ENCODE measurements at regions not wholly inside any gene's neighbourhood (a gene's known extent, or its start where the extent isn't known, plus 50 kb on each side); places are given as distances from the start of the nearest gene placed in this dataset.

DNA sequence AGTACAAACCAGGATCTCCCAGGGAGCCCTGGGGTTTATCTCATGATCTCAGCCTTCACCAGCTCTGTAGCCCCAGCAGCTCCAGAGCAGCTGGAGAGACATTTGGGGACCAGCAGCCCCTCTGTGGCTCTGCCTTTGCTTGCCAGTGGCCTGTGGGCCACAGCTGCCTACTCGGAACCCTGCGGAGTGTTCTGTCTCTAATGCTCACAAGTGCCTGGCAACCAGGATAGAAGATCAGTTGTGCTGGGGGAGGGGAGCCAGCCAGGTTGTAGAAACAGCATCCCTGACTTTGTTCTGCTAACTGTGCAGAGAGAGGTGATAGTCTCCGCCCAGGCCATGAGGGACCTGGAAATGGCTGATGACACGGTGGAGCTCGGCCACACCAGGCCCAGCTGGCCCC, 50.9 kb upstream of the KCNJ15 start:
- Histone ChIP-seq H3K4me3 (no peak overlapping the region), H3K27ac (replicated peaks) (no peak overlapping the region), H3K9me3 (replicated peaks) (peaks cover 19% of the 10 kb centered on the region), H3K4me1 (no peaks in the 10 kb centered on the region), H3K27me3 (ENCODE audit: low read depth) (peaks cover 33% of the 10 kb centered on the region), H3K36me3 (no peaks in the 10 kb centered on the region)
- TF ChIP-seq, protein P1, sequence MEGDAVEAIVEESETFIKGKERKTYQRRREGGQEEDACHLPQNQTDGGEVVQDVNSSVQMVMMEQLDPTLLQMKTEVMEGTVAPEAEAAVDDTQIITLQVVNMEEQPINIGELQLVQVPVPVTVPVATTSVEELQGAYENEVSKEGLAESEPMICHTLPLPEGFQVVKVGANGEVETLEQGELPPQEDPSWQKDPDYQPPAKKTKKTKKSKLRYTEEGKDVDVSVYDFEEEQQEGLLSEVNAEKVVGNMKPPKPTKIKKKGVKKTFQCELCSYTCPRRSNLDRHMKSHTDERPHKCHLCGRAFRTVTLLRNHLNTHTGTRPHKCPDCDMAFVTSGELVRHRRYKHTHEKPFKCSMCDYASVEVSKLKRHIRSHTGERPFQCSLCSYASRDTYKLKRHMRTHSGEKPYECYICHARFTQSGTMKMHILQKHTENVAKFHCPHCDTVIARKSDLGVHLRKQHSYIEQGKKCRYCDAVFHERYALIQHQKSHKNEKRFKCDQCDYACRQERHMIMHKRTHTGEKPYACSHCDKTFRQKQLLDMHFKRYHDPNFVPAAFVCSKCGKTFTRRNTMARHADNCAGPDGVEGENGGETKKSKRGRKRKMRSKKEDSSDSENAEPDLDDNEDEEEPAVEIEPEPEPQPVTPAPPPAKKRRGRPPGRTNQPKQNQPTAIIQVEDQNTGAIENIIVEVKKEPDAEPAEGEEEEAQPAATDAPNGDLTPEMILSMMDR (IDR thresholded peaks at IDR 0.05; ENCODE audit: borderline replicate concordance) = no peak
- DNase-seq = no peak
- intact Hi-C loops (cut with micrococcal nuclease) = no loop called here

DNA sequence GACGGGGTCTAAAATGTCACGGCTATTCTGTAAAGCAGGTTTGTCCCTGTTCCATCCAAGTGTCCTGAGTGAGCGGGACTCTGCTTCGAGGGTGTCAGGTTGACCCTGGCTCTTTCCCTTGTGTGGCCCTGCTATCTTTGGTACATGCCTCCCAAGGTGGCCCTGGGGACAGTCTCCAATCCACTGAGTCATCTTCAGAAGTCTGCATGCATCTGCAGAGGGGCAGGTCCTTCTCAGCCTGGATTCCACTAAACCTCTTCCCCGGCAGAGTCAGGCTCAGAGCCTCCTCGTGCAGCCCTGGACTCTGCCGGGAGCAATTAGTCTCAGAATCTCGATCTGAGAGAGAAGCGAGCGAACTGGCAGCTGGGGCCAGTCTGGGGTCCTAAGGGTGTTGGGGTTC, 50.1 kb upstream of the KCNJ15 start:
- Histone ChIP-seq H3K9me3 (replicated peaks) (peaks cover 19% of the 10 kb centered on the region), H3K4me3 (no peak overlapping the region), H3K27me3 (ENCODE audit: low read depth) (peaks cover 33% of the 10 kb centered on the region), H3K36me3 (no peaks in the 10 kb centered on the region), H3K27ac (replicated peaks) (no peak overlapping the region), H3K4me1 (no peaks in the 10 kb centered on the region)
- TF ChIP-seq, protein P1 (IDR thresholded peaks at IDR 0.05; ENCODE audit: borderline replicate concordance) = no peak
- intact Hi-C loops (cut with micrococcal nuclease) = no loop called here
- no peak for DNase-seq

Data from left ventricle myocardium inferior (tissue), 1 donor.